ENCODE measurements at regions not wholly inside any gene's neighbourhood (a gene's known extent, or its start where the extent isn't known, plus 50 kb on each side); places are given as distances from the start of the nearest gene placed in this dataset.

DNA sequence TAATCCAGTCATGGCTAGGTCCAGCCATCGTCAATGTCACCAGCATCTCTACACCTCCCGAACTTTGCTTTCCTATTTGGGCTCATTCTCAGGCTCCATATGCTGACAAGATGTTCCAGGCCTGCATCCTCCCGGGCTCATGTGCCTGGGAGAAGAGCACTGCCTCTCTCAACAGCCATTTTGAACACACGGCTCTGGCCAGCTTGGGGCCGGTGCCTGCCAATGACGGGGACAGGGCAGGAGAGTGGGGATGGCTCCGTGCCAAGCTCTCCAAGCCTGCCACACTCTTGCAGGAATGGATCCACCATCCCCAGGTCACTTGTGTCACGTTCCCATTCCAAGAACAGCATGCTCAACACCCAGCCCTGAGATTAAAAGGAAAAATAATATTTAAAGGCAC lies 61.4 kb upstream of the PAX7 start:
- no peaks in the 10 kb centered on the region for H3K79me2 ChIP-seq (ENCODE audit: control insufficient read depth in 1 of 2, insufficient read depth in 2 of 2, low read length in 2 of 2)
- H2BK20ac ChIP-seq (ENCODE audit: low read length) = no peak overlapping the region
- 0 out of 2 replicates have a peak overlapping the region, but pooled peaks have one; percentile 40 for H2BK15ac ChIP-seq (ENCODE audit: low read length)
- H2BK120ac ChIP-seq (replicated peaks; ENCODE audit: low read depth, low read length) = no peak overlapping the region
- H4K91ac ChIP-seq (replicated peaks; ENCODE audit: insufficient read length, low read length) = no peak overlapping the region
- no peak overlapping the region for H2BK5ac ChIP-seq (ENCODE audit: low read depth, low read length)
- no peaks in the 10 kb centered on the region for H3K79me1 ChIP-seq (ENCODE audit: low read depth, low read length)
- H4K20me1 ChIP-seq (replicated peaks in 1 of 2; ENCODE audit: control insufficient read depth in 1 of 2, insufficient read depth in 2 of 2, low read length in 2 of 2) = no peaks in the 10 kb centered on the region
- no peak overlapping the region for H3K18ac ChIP-seq (ENCODE audit: extremely low read depth, low read length)
- no peak overlapping the region for H2AFZ ChIP-seq (ENCODE audit: low read length)
- no peaks in the 10 kb centered on the region for H3K9me3 ChIP-seq (ENCODE audit: insufficient read depth in 2 of 2, low read depth in 1 of 2, low read length in 1 of 2)
- H3K14ac ChIP-seq (ENCODE audit: insufficient read length) = no peak overlapping the region
- no peaks in the 10 kb centered on the region; the same call in 1 of the 2 replicates for H3K23me2 ChIP-seq (ENCODE audit: low read depth, low read length)
- 0 out of 2 replicates have a peak overlapping the region, but pooled peaks have one; percentile 1 for H4K8ac ChIP-seq (ENCODE audit: extremely low read depth, insufficient read depth, low read length)
- no peak overlapping the region for H2BK12ac ChIP-seq (ENCODE audit: low read depth, low read length)
- H2AK5ac ChIP-seq (ENCODE audit: low read depth, low read length) = no peak overlapping the region
- H3K23ac ChIP-seq (ENCODE audit: insufficient read length) = no peak overlapping the region
- H3K36me3 ChIP-seq (ENCODE audit: control insufficient read depth in 2 of 4, insufficient read depth in 4 of 4, low read length in 3 of 4) = no peaks in the 10 kb centered on the region
- no peak for FAIRE-seq
- no peaks in the 10 kb centered on the region; a peak in 1 of 7 replicates for H3K27me3 ChIP-seq (replicated peaks in 1 of 4; ENCODE audit: control insufficient read depth in 3 of 4, extremely low read depth in 1 of 4, insufficient read depth in 3 of 4, low read length in 3 of 4)
- H3K4me3 ChIP-seq (ENCODE audit: extremely low read depth in 1 of 4, insufficient read depth in 2 of 4, low read depth in 3 of 4, low read length in 4 of 4) = no peak overlapping the region
- H3K4ac ChIP-seq (replicated peaks; ENCODE audit: insufficient read length, low read depth, low read length) = no peak overlapping the region
- H4K5ac ChIP-seq (ENCODE audit: insufficient read length, low read depth, low read length) = no peak overlapping the region
- ChIA-PET CTCF (ENCODE audit: partially characterized antibody) (interaction anchor here (0.5 to 38.3 kb wide), 3 partner anchors 13 to 557 kb away, joined by 3 to 984 read pairs (median 48); no protein-coding TSS in a partner anchor), POLR2A (ENCODE audit: partially characterized antibody) (no interaction called here)
- DNase-seq (ENCODE audit: low read depth in 1 of 2, low spot score in 2 of 2) = no peak
- no peak overlapping the region for H3K27ac ChIP-seq (ENCODE audit: low read depth, low read length)
- WGBS, 2 experiments (ENCODE audit: extremely low coverage in 1 of 2, insufficient coverage in 1 of 2, insufficient read length in 1 of 2, insufficient replicate concordance in 2 of 2, low coverage in 1 of 2, low lambda C conversion rate in 2 of 2, missing lambda C conversion rate in 1 of 2) = 81% methylated on average over 8 of the region's 8 CpGs; no CpG with 5 or more reads in 1 of the 2 experiments
- H3K4me1 ChIP-seq (replicated peaks in 1 of 4; ENCODE audit: control insufficient read depth in 3 of 4, insufficient read depth in 4 of 4, low read length in 3 of 4) = no peaks in the 10 kb centered on the region; a peak in 2 of 7 replicates
- no peak overlapping the region for H3K4me2 ChIP-seq (ENCODE audit: insufficient read depth in 1 of 2, low read depth in 2 of 2, low read length in 2 of 2)
- H3K9ac ChIP-seq (replicated peaks in 1 of 4; ENCODE audit: extremely low read depth in 1 of 4, low read depth in 3 of 4, low read length in 3 of 4) = no peak overlapping the region
- no peak overlapping the region for H3K56ac ChIP-seq (replicated peaks; ENCODE audit: insufficient read length, low read depth, low read length)
- TF ChIP-seq POU5F1 (IDR thresholded peaks at IDR 0.05; ENCODE audit: low read depth, low read length) = no peak
- TF ChIP-seq TEAD4 (IDR thresholded peaks at IDR 0.05; ENCODE audit: low read depth, low read length) = no peak
- TF ChIP-seq RXRA (IDR thresholded peaks at IDR 0.05; ENCODE audit: insufficient read depth, low read depth, low read length) = no peak
- TF ChIP-seq TCF12 (IDR thresholded peaks at IDR 0.05; ENCODE audit: low read depth, low read length) = no peak
- TF ChIP-seq RBBP5 (IDR thresholded peaks at IDR 0.05; ENCODE audit: borderline replicate concordance, low read depth, low read length) = no peak
- no peak for TF ChIP-seq USF2 (IDR thresholded peaks at IDR 0.05; ENCODE audit: low read length)
- TF ChIP-seq TBP (IDR thresholded peaks at IDR 0.05; ENCODE audit: low read depth, low read length) = no peak
- TF ChIP-seq CEBPB (IDR thresholded peaks at IDR 0.05; ENCODE audit: low read depth, low read length) = no peak
- no peak for TF ChIP-seq KDM1A (IDR thresholded peaks at IDR 0.05; ENCODE audit: borderline replicate concordance, low read length)
- no peak for TF ChIP-seq TAF1 (IDR thresholded peaks at IDR 0.05; ENCODE audit: low read depth, low read length)
- TF ChIP-seq, protein P1, sequence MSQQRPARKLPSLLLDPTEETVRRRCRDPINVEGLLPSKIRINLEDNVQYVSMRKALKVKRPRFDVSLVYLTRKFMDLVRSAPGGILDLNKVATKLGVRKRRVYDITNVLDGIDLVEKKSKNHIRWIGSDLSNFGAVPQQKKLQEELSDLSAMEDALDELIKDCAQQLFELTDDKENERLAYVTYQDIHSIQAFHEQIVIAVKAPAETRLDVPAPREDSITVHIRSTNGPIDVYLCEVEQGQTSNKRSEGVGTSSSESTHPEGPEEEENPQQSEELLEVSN (IDR thresholded peaks at IDR 0.05) = no peak
- no peak for TF ChIP-seq JUN (IDR thresholded peaks at IDR 0.05; ENCODE audit: low read depth, low read length)
- TF ChIP-seq ASH2L (IDR thresholded peaks at IDR 0.05; ENCODE audit: low read length) = no peak
- TF ChIP-seq BACH1 (IDR thresholded peaks at IDR 0.05; ENCODE audit: low read length) = no peak
- no peak for TF ChIP-seq POLR2AphosphoS5 (IDR thresholded peaks at IDR 0.05; ENCODE audit: low read depth, low read length)
